Endothelial cell of umbilical vein (primary cell): ENCODE measurements at regions not wholly inside any gene's neighbourhood (a gene's known extent, or its start where the extent isn't known, plus 50 kb on each side); places are given as distances from the start of the nearest gene placed in this dataset.
"Not testable (repeated sequence)": the region's sequence is repeated elsewhere in the genome, so short reads cannot be mapped to it uniquely, and the experiment has no call there.

ENCODE experiments used
- BruUV-seq: library from RNA; stranded (reverse); fragments of 400-500 nt; replicated peaks from 2 replicates; lab custom pipeline; 2021; lab: Mats Ljungman, UMichigan
- CTCF ChIA-PET: fragments of 300-600, 350-600 bp; sonication (Branson Sonifier 250); formaldehyde crosslinking; loops from one replicate; lab custom pipeline; 2021; ENCODE audit warnings: antibody characterized with exemption, inconsistent platforms; lab: Charles Lee
- POLR2A ChIA-PET: fragments of 300-600, 350-600 bp; sonication (Branson Sonifier 250); formaldehyde crosslinking; loops from one replicate; lab custom pipeline; 2021; ENCODE audit warnings: antibody characterized with exemption, inconsistent platforms; lab: Charles Lee
- DNase-seq: peaks from one replicate; pipeline ENCODE4 v3.0.0-alpha.2; 2011; ENCODE audit warnings: low read depth, low spot score
- FAIRE-seq: peaks from 2 replicates; lab custom pipeline; 2011; peaks lifted over from hg19 to GRCh38; lab: Jason Lieb, UNC
- H2AFZ ChIP-seq: 2 replicates; pipeline ENCODE4 v1.6.0; 2012; ENCODE audit warnings: low read depth, low read length, control low read depth, inconsistent platforms
- H3K27ac ChIP-seq: 2 replicates; pipeline ENCODE4 v1.5.1; 2011; ENCODE audit warnings: low read depth, mild to moderate bottlenecking, control low read depth, low read length, moderate library complexity; ENCODE audit not compliant: insufficient read depth
- H3K27me3 ChIP-seq, 2 experiments: 2 replicates each; pipeline versions ENCODE4 v1.6.0 to v1.6.1; 2011; ENCODE audit warnings: low read length in 2 of 2, mixed read lengths in 1 of 2; ENCODE audit not compliant: control insufficient read depth in 2 of 2, insufficient read depth in 2 of 2
- H3K36me3 ChIP-seq, 2 experiments: 2 replicates in 1 of 2; 3 replicates in 1 of 2; pipeline ENCODE4 v1.5.1; 2011; ENCODE audit warnings: low read length in 2 of 2, mild to moderate bottlenecking in 1 of 2, moderate library complexity in 1 of 2; ENCODE audit not compliant: control insufficient read depth in 2 of 2, insufficient read depth in 2 of 2; ENCODE audit errors: extremely low read depth in 1 of 2
- H3K4me1 ChIP-seq: 3 replicates; pipeline ENCODE4 v1.5.1; 2011; ENCODE audit warnings: mild to moderate bottlenecking, low read length; ENCODE audit not compliant: control insufficient read depth, insufficient read depth; ENCODE audit errors: extremely low read depth
- H3K4me2 ChIP-seq: 2 replicates; pipeline ENCODE4 v1.6.1; 2011; ENCODE audit warnings: low read length, control low read depth, mixed read lengths; ENCODE audit not compliant: insufficient read depth
- H3K4me3 ChIP-seq, 3 experiments: fragments of 200-600 bp in 1 of 3; sonication (generic), shearing (Covaris generic) in 1 of 3; replicated peaks in 1 of 3; 2 replicates each; pipeline ENCODE4 v1.5.1; 2011 to 2016; ENCODE audit warnings: control low read depth in 3 of 3, low read length in 3 of 3, mild to moderate bottlenecking in 2 of 3, inconsistent platforms in 1 of 3, low read depth in 1 of 3, moderate library complexity in 1 of 3; ENCODE audit not compliant: insufficient read depth in 1 of 3
- H3K79me2 ChIP-seq: 2 replicates; pipeline ENCODE4 v1.6.0; 2012; ENCODE audit warnings: low read length, inconsistent platforms; ENCODE audit not compliant: control insufficient read depth, insufficient read depth
- H3K9ac ChIP-seq: replicated peaks from 2 replicates; pipeline ENCODE3; 2011; ENCODE audit warnings: low read length, control low read depth; ENCODE audit not compliant: insufficient read depth; ENCODE audit errors: extremely low read depth
- H3K9me1 ChIP-seq: replicated peaks from 3 replicates; pipeline ENCODE4 v1.6.0; 2011; ENCODE audit warnings: mild to moderate bottlenecking, low read length; ENCODE audit not compliant: control insufficient read depth, insufficient read depth; ENCODE audit errors: extremely low read depth
- H3K9me3 ChIP-seq: replicated peaks from 2 replicates; pipeline ENCODE4 v1.5.1; 2012; ENCODE audit warnings: low read length, inconsistent platforms; ENCODE audit not compliant: control insufficient read depth, insufficient read depth
- H4K20me1 ChIP-seq: replicated peaks from 2 replicates; pipeline ENCODE3; 2011; ENCODE audit warnings: mild to moderate bottlenecking, low read length; ENCODE audit not compliant: control insufficient read depth, insufficient read depth; ENCODE audit errors: extremely low read depth
- EZH2 ChIP-seq: IDR thresholded peaks from 2 replicates; pipeline ENCODE4 v1.6.1; 2012; ENCODE audit warnings: borderline replicate concordance, low read depth, mild to moderate bottlenecking, moderate library complexity, low read length, inconsistent platforms; ENCODE audit not compliant: severe bottlenecking
- FOS ChIP-seq: IDR thresholded peaks from 2 replicates; pipeline ENCODE4 v1.6.1; 2011; ENCODE audit warnings: mild to moderate bottlenecking, low read length, moderate library complexity, borderline replicate concordance; ENCODE audit not compliant: insufficient read depth
- GATA2 ChIP-seq: IDR thresholded peaks from 2 replicates; pipeline ENCODE4 v1.7.0; 2011; ENCODE audit warnings: low read depth, mild to moderate bottlenecking, moderate library complexity, mixed read lengths, low read length; ENCODE audit not compliant: insufficient read length, insufficient read depth
- JUN ChIP-seq: IDR thresholded peaks from 2 replicates; pipeline ENCODE4 v1.6.1; 2011; ENCODE audit warnings: borderline replicate concordance, low read depth; ENCODE audit not compliant: insufficient read length, insufficient read depth
- MYC ChIP-seq: IDR thresholded peaks from one replicate; pipeline ENCODE4 v1.6.1; 2011; ENCODE audit warnings: mild to moderate bottlenecking, low read depth, low read length
- POLR2A ChIP-seq: IDR thresholded peaks from 2 replicates; pipeline ENCODE4 v1.6.1; 2012; ENCODE audit warnings: low read depth, mild to moderate bottlenecking, control low read depth, low read length
- POLR2AphosphoS5 ChIP-seq: IDR thresholded peaks from 2 replicates; pipeline ENCODE4 v1.6.1; 2012; ENCODE audit warnings: low read depth, mild to moderate bottlenecking, control low read depth, low read length, moderate library complexity; ENCODE audit not compliant: insufficient read depth
- dilution Hi-C: fragments of 300-500 bp; cut with MboI; formaldehyde crosslinking; loops from one replicate; pipeline ENCODE4 v1.15.0; 2019; ENCODE audit warnings: low sequenced_read_pairs; ENCODE audit not compliant: extremely low pct_ligation_motif_present
- intact Hi-C: fragments of 100-400 bp; cut with micrococcal nuclease; formaldehyde crosslinking; loops from one replicate; pipeline ENCODE4 v1.10.0; 2022
- TF ChIP-seq, protein P1 (sequence below): IDR thresholded peaks from 2 replicates; pipeline ENCODE4 v1.6.1; 2011; ENCODE audit not compliant: insufficient read depth, insufficient read length
- TF ChIP-seq, protein P2 (sequence below), 2 donors: IDR thresholded peaks; 1 replicate in 1 of 2; 2 replicates in 1 of 2; pipeline ENCODE4 v1.5.1; 2011; ENCODE audit warnings: low read length in 2 of 2, mild to moderate bottlenecking in 2 of 2, moderate library complexity in 2 of 2, control low read depth in 1 of 2, inconsistent platforms in 1 of 2, low read depth in 1 of 2; ENCODE audit not compliant: insufficient read depth in 1 of 2; ENCODE audit errors: extremely low read depth in 1 of 2

DNA sequence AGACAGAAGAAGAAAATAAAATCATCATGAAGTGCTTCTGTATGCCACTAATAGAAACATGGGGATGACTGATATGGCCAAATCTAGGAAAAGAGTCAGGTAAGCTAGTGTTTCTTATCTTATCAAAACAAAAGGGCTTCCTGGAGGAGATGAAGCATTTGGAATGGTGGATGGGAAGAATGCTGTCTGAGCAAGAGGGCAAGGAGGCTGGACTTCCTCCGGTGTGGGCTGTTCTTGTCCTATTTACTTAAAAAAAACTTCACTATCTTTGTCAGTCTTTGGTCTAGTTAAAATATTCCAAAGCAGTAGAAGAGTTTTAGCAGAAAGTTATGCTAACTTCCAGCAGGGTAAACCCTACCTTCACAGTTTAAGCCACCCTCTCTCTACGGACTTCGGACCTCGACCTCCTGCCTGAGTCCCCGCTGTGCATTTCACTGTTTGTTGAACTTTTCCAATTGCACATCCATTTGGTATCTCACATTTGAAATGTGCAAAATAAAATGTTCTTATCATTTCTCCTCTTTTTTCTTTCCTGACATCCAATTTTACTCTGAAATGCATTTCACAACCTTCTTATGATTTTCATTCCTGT is 64.8 kb upstream of the TSPAN2 start:
- peaks cover 8% of the 10 kb centered on the region for H3K4me1 ChIP-seq
- H3K79me2 ChIP-seq: no peaks in the 10 kb centered on the region
- CTCF ChIA-PET: no interaction called here
- DNase-seq: no peak
- no peaks in the 10 kb centered on the region for H4K20me1 ChIP-seq
- H2AFZ ChIP-seq: no peak overlapping the region
- intact Hi-C loops (no loop called here), dilution Hi-C loops (no loop called here)
- no peaks in the 10 kb centered on the region for H3K36me3 ChIP-seq
- POLR2A ChIA-PET: no interaction called here
- H3K9me1 ChIP-seq: no peaks in the 10 kb centered on the region
- H3K9ac ChIP-seq: no peak overlapping the region
- TF ChIP-seq FOS (no peak), POLR2A (no peak), MYC (no peak), GATA2 (no peak), EZH2 (no peak), POLR2AphosphoS5 (no peak), JUN (no peak)
- TF ChIP-seq, protein P1, sequence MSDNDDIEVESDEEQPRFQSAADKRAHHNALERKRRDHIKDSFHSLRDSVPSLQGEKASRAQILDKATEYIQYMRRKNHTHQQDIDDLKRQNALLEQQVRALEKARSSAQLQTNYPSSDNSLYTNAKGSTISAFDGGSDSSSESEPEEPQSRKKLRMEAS: no peak
- TF ChIP-seq, protein P2, sequence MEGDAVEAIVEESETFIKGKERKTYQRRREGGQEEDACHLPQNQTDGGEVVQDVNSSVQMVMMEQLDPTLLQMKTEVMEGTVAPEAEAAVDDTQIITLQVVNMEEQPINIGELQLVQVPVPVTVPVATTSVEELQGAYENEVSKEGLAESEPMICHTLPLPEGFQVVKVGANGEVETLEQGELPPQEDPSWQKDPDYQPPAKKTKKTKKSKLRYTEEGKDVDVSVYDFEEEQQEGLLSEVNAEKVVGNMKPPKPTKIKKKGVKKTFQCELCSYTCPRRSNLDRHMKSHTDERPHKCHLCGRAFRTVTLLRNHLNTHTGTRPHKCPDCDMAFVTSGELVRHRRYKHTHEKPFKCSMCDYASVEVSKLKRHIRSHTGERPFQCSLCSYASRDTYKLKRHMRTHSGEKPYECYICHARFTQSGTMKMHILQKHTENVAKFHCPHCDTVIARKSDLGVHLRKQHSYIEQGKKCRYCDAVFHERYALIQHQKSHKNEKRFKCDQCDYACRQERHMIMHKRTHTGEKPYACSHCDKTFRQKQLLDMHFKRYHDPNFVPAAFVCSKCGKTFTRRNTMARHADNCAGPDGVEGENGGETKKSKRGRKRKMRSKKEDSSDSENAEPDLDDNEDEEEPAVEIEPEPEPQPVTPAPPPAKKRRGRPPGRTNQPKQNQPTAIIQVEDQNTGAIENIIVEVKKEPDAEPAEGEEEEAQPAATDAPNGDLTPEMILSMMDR (IDR thresholded peaks at IDR 0.05; ENCODE audit: extremely low read depth in 1 of 2, insufficient read depth in 1 of 2, low read depth in 1 of 2, low read length in 2 of 2): no peak
- BruUV-seq: no TSS peak
- H3K4me2 ChIP-seq: peak overlapping the region; percentile 24
- H3K9me3 ChIP-seq: no peaks in the 10 kb centered on the region
- H3K4me3 ChIP-seq: no peak overlapping the region
- no peaks in the 10 kb centered on the region for H3K27me3 ChIP-seq
- FAIRE-seq: no peak
- H3K27ac ChIP-seq: no peak overlapping the region

DNA sequence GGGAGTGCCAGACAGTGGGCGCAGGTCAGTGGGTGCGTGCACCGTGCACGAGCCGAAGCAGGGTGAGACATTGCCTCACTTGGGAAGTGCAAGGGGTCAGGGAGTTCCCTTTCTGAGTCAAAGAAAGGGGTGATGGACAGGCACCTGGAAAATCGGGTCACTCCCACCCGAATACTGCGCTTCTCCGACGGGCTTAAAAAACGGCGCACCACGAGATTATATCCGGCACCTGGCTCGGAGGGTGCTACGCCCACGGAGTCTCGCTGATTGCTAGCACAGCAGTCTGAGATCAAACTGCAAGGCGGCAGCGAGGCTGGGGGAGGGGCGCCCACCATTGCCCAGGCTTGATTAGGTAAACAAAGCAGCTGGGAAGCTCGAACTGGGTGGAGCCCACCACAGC is 58.6 kb upstream of the TSPAN2 start:
- intact Hi-C loops, H3K4me2 ChIP-seq, H3K27me3 ChIP-seq, H4K20me1 ChIP-seq, POLR2A ChIA-PET, H2AFZ ChIP-seq, H3K4me3 ChIP-seq, H3K4me1 ChIP-seq, DNase-seq, H3K9me1 ChIP-seq, BruUV-seq, H3K9me3 ChIP-seq, H3K36me3 ChIP-seq, H3K9ac ChIP-seq, H3K27ac ChIP-seq, FAIRE-seq, H3K79me2 ChIP-seq, dilution Hi-C loops: not testable (repeated sequence)
- CTCF ChIA-PET: interaction anchor here (1.0 to 1.4 kb wide), 2 partner anchors 12 to 322 kb away, joined by 3 read pairs; no protein-coding TSS in a partner anchor
